HFFc6 (cell line): ENCODE measurements at regions not wholly inside any gene's neighbourhood (a gene's known extent, or its start where the extent isn't known, plus 50 kb on each side); places are given as distances from the start of the nearest gene placed in this dataset.
"Not testable (repeated sequence)": the region's sequence is repeated elsewhere in the genome, so short reads cannot be mapped to it uniquely, and the experiment has no call there.

Experiments
- DNase-seq: peaks from one replicate; pipeline ENCODE4 v3.0.0-alpha.2; 2018
- H3K27ac Mint-ChIP-seq: 2 replicates; pipeline ENCODE4 v1.8.0; 2020; ENCODE audit warnings: mild to moderate bottlenecking, mixed read lengths
- H3K27me3 Mint-ChIP-seq: 2 replicates; pipeline ENCODE4 v1.8.0; 2021; ENCODE audit warnings: mild to moderate bottlenecking, moderate library complexity, mixed read lengths; ENCODE audit not compliant: insufficient read depth
- H3K36me3 Mint-ChIP-seq: 2 replicates; pipeline ENCODE4 v1.8.0; 2021; ENCODE audit warnings: low read depth, mixed read lengths
- H3K4me1 Mint-ChIP-seq: 2 replicates; pipeline ENCODE4 v1.8.0; 2020; ENCODE audit warnings: low read depth, mixed read lengths
- H3K4me3 Mint-ChIP-seq: 2 replicates; pipeline ENCODE4 v1.8.0; 2020; ENCODE audit warnings: mild to moderate bottlenecking, moderate library complexity, mixed read lengths
- H3K9me3 Mint-ChIP-seq: 2 replicates; pipeline ENCODE4 v1.8.0; 2020; ENCODE audit warnings: mild to moderate bottlenecking, mixed read lengths
- TF ChIP-seq, protein P1 (sequence below): fragments of 200-600 bp; sonication (generic); IDR thresholded peaks from 2 replicates; pipeline ENCODE4 v1.5.0; 2021; ENCODE audit warnings: antibody characterized with exemption, mild to moderate bottlenecking

DNA sequence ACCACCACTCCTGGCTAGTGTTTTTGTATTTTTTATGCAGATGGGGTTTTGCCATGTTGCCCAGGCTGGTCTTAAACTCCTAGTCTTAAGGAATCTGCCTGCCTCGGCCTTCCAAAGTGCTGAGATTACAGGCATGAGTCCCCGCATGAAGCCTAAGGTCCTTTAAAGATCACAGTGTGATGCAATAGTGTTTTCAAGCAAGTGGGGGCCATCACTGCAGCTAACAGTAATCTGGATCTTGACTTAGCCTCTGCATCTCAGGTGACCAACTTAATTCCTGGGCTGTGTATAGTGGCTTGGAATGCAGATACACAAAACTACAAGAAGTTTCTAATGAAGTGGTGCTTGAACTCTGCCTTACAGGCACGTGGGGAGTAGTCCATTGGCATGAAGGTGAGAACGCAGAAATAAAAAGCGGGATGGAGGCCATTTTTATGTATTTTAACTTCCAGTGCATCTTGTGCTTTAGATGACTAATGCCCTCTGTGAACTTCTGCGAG is 334.4 kb upstream of the SPRED2 start:
- Mint-ChIP-seq H3K36me3 (no peaks in the 10 kb centered on the region), H3K27me3 (peaks cover 1% of the 10 kb centered on the region; the same call in 1 of the 2 replicates), H3K4me3 (no peak overlapping the region), H3K4me1 (no peaks in the 10 kb centered on the region), H3K9me3 (no peaks in the 10 kb centered on the region), H3K27ac (no peak overlapping the region)
- TF ChIP-seq, protein P1, sequence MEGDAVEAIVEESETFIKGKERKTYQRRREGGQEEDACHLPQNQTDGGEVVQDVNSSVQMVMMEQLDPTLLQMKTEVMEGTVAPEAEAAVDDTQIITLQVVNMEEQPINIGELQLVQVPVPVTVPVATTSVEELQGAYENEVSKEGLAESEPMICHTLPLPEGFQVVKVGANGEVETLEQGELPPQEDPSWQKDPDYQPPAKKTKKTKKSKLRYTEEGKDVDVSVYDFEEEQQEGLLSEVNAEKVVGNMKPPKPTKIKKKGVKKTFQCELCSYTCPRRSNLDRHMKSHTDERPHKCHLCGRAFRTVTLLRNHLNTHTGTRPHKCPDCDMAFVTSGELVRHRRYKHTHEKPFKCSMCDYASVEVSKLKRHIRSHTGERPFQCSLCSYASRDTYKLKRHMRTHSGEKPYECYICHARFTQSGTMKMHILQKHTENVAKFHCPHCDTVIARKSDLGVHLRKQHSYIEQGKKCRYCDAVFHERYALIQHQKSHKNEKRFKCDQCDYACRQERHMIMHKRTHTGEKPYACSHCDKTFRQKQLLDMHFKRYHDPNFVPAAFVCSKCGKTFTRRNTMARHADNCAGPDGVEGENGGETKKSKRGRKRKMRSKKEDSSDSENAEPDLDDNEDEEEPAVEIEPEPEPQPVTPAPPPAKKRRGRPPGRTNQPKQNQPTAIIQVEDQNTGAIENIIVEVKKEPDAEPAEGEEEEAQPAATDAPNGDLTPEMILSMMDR, result no peak
- no peak for DNase-seq

- TF ChIP-seq, protein P1, result no peak
- Mint-ChIP-seq H3K4me3 (no peak overlapping the region), H3K9me3 (no peaks in the 10 kb centered on the region), H3K36me3 (no peaks in the 10 kb centered on the region), H3K27me3 (peaks cover 1% of the 10 kb centered on the region; the same call in 1 of the 2 replicates), H3K27ac (no peak overlapping the region), H3K4me1 (no peaks in the 10 kb centered on the region)
- DNase-seq, result no peak
Observed at GRCh38 chr2:65765376-65765775, 333.0 kb upstream of the SPRED2 start.

DNA sequence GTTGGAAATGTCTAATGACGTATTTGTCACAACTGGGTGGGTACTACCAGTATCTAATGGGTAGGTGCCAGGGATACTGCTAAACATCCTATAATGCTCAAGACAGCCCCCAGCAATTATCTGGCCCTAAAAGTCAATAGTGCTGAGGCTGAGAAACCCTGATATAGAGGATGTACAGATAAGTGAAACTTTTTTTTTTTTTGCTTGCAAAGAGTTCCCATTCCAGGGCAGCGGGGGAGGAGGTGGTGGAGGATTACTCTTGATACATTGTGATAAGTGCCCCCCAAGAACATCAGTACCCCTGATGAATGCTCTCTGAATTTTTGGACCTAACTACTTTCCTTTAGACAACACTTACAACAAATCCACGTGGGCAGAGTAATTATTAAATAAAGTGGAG is 329.7 kb upstream of the SPRED2 start:
- H3K4me1 Mint-ChIP-seq, result no peaks in the 10 kb centered on the region
- H3K27me3 Mint-ChIP-seq, result no peaks in the 10 kb centered on the region; the same call in 1 of the 2 replicates
- no peak overlapping the region for H3K4me3 Mint-ChIP-seq
- no peak overlapping the region for H3K27ac Mint-ChIP-seq
- DNase-seq, result no peak
- TF ChIP-seq, protein P1, result no peak
- no peaks in the 10 kb centered on the region for H3K36me3 Mint-ChIP-seq
- no peaks in the 10 kb centered on the region for H3K9me3 Mint-ChIP-seq

- no peak for DNase-seq
- TF ChIP-seq, protein P1, result no peak
- H3K4me3 Mint-ChIP-seq, result no peak overlapping the region
- H3K4me1 Mint-ChIP-seq, result no peaks in the 10 kb centered on the region
- no peaks in the 10 kb centered on the region for H3K27me3 Mint-ChIP-seq
- H3K9me3 Mint-ChIP-seq, result no peaks in the 10 kb centered on the region; the same call in 1 of the 2 replicates
- no peaks in the 10 kb centered on the region for H3K36me3 Mint-ChIP-seq
- no peak overlapping the region for H3K27ac Mint-ChIP-seq
Observed at GRCh38 chr2:65754219-65754618, 321.8 kb upstream of the SPRED2 start.

GRCh38 chr2:65751408-65751807 is 319.0 kb upstream of the SPRED2 start:
- TF ChIP-seq, protein P1, result no peak
- Mint-ChIP-seq H3K9me3 (no peaks in the 10 kb centered on the region; the same call in 1 of the 2 replicates), H3K27me3 (no peaks in the 10 kb centered on the region), H3K4me3 (no peak overlapping the region), H3K4me1 (no peaks in the 10 kb centered on the region), H3K27ac (no peak overlapping the region), H3K36me3 (no peaks in the 10 kb centered on the region)
- no peak for DNase-seq

- TF ChIP-seq, protein P1, result no peak
- no peak overlapping the region for H3K27ac Mint-ChIP-seq
- DNase-seq, result no peak
- no peaks in the 10 kb centered on the region for H3K36me3 Mint-ChIP-seq
- no peak overlapping the region for H3K4me3 Mint-ChIP-seq
- H3K4me1 Mint-ChIP-seq, result no peaks in the 10 kb centered on the region
- H3K9me3 Mint-ChIP-seq, result no peaks in the 10 kb centered on the region
- peaks cover 2% of the 10 kb centered on the region; the same call in 1 of the 2 replicates for H3K27me3 Mint-ChIP-seq
Observed at GRCh38 chr2:65749545-65749944, 317.1 kb upstream of the SPRED2 start.

GRCh38 chr2:65747875-65748274 is 315.5 kb upstream of the SPRED2 start:
- H3K9me3 Mint-ChIP-seq, H3K27me3 Mint-ChIP-seq, H3K4me1 Mint-ChIP-seq, DNase-seq, H3K27ac Mint-ChIP-seq, H3K4me3 Mint-ChIP-seq, H3K36me3 Mint-ChIP-seq: not testable (repeated sequence)
